OCI-M1 (cell line): ENCODE measurements at regions not wholly inside any gene's neighbourhood (a gene's known extent, or its start where the extent isn't known, plus 50 kb on each side); places are given as distances from the start of the nearest gene placed in this dataset.

Experiments used
- DNase-seq: peaks from one replicate; lab custom pipeline; 2025; lab: John Stamatoyannopoulos, UW

- DNase-seq = no peak
Observed at GRCh38 chr5:29697278-29697677, 1496.2 kb upstream of the CDH6 start.

GRCh38 chr5:29672678-29673077 lies 1520.8 kb upstream of the CDH6 start:
- DNase-seq = no peak

- DNase-seq = no peak
Observed at GRCh38 chr5:29662876-29663275, 1530.6 kb upstream of the CDH6 start.

GRCh38 chr5:29654954-29655353 lies 1538.5 kb upstream of the CDH6 start:
- no peak for DNase-seq

- no peak for DNase-seq
Observed at GRCh38 chr5:29649321-29649720, 1544.2 kb upstream of the CDH6 start.

- DNase-seq = peak; percentile 55
Observed at GRCh38 chr5:29642601-29643000, 1550.9 kb upstream of the CDH6 start.

- DNase-seq = no peak
Observed at GRCh38 chr5:29614206-29614605, 1579.3 kb upstream of the CDH6 start.

- no peak for DNase-seq
Observed at GRCh38 chr5:29588236-29588635, 1605.2 kb upstream of the CDH6 start.

GRCh38 chr5:29587832-29588231 lies 1605.7 kb upstream of the CDH6 start:
- no peak for DNase-seq

- DNase-seq = peak; percentile 95
Observed at GRCh38 chr5:29568028-29568427, 1625.5 kb upstream of the CDH6 start.

- DNase-seq = no peak
Observed at GRCh38 chr5:29561564-29561963, 1631.9 kb upstream of the CDH6 start.

- DNase-seq = no peak
Observed at GRCh38 chr5:29550523-29550922, 1643.0 kb upstream of the CDH6 start.

- DNase-seq = no peak
Observed at GRCh38 chr5:29548262-29548661, 1645.2 kb upstream of the CDH6 start.

GRCh38 chr5:29547236-29547865 lies 1646.1 kb upstream of the CDH6 start:
- DNase-seq = peak; percentile 71

GRCh38 chr5:29543501-29543900 lies 1650.0 kb upstream of the CDH6 start:
- DNase-seq = no peak

- DNase-seq = no peak
Observed at GRCh38 chr5:29524227-29524626, 1669.3 kb upstream of the CDH6 start.

- no peak for DNase-seq
Observed at GRCh38 chr5:29518176-29518575, 1675.3 kb upstream of the CDH6 start.

- peak; percentile 33 for DNase-seq
Observed at GRCh38 chr5:29516224-29516623, 1677.3 kb upstream of the CDH6 start.

GRCh38 chr5:29508131-29508530 lies 1685.4 kb upstream of the CDH6 start:
- DNase-seq = no peak

- no peak for DNase-seq
Observed at GRCh38 chr5:29504411-29504810, 1689.1 kb upstream of the CDH6 start.

- DNase-seq = no peak
Observed at GRCh38 chr5:29498860-29499259, 1694.6 kb upstream of the CDH6 start.

- DNase-seq = no peak
Observed at GRCh38 chr5:29498412-29498811, 1695.1 kb upstream of the CDH6 start.

GRCh38 chr5:29485333-29485732 lies 1708.2 kb upstream of the CDH6 start:
- DNase-seq = no peak

- DNase-seq = no peak
Observed at GRCh38 chr5:29469581-29469980, 1723.9 kb upstream of the CDH6 start.

- no peak for DNase-seq
Observed at GRCh38 chr5:29462241-29462640, 1731.2 kb upstream of the CDH6 start.
